Gastrocnemius medialis (tissue), 4 donors: ENCODE measurements at regions not wholly inside any gene's neighbourhood (a gene's known extent, or its start where the extent isn't known, plus 50 kb on each side); places are given as distances from the start of the nearest gene placed in this dataset.

Experiments
- ATAC-seq, 2 donors: fragments of 150-250 bp; one replicate each; pipeline ENCODE4 v1.9.1; 2016
- DNase-seq, 2 donors: peaks; one replicate each; pipeline ENCODE4 v3.0.0-alpha.2; 2019
- H3K27ac ChIP-seq, 4 donors: fragments of 200-600 bp; sonication (generic); 1 replicate in 1 of 4; 2 replicates in 3 of 4; pipeline ENCODE4 v1.5.1; 2016 to 2018; ENCODE audit warnings: mild to moderate bottlenecking in 2 of 4, moderate library complexity in 1 of 4
- H3K27me3 ChIP-seq, 3 donors: fragments of 200-600 bp; sonication (generic) in 2 of 3; 1 replicate in 1 of 3; 2 replicates in 2 of 3; pipeline versions ENCODE4 v1.5.1 to v1.6.0; 2016 to 2019; ENCODE audit warnings: mild to moderate bottlenecking in 1 of 3, moderate library complexity in 1 of 3
- H3K36me3 ChIP-seq, 2 donors: fragments of 200-600 bp; sonication (generic) in 1 of 2; one replicate each; pipeline ENCODE4 v1.5.1; 2017 to 2018
- H3K4me1 ChIP-seq, 2 donors: fragments of 200-600 bp; sonication (generic) in 1 of 2; one replicate each; pipeline ENCODE4 v1.5.1; 2016 to 2017; ENCODE audit warnings: mild to moderate bottlenecking in 2 of 2
- H3K4me3 ChIP-seq, 4 donors: fragments of 200-600 bp; sonication (generic) in 3 of 4; 1 replicate in 1 of 4; 2 replicates in 3 of 4; pipeline ENCODE4 v1.5.1; 2016 to 2019; ENCODE audit warnings: mild to moderate bottlenecking in 2 of 4
- H3K9me3 ChIP-seq, 3 donors: fragments of 200-600 bp; sonication (generic) in 2 of 3; 1 replicate in 1 of 3; 2 replicates in 2 of 3; pipeline ENCODE4 v1.5.1; 2016 to 2019
- POLR2A ChIP-seq, 2 donors: fragments of 450-650 bp; IDR thresholded peaks; one replicate each; pipeline ENCODE4 v1.6.1; 2017; ENCODE audit warnings: antibody characterized with exemption in 2 of 2, mild to moderate bottlenecking in 2 of 2, moderate library complexity in 2 of 2
- in situ Hi-C, 4 donors: fragments of 200-750 bp; cut with MboI; loops; one replicate each; pipeline versions ENCODE4 v1.15.0 to v1.8.0; 2017; ENCODE audit warnings: low sequenced_read_pairs in 4 of 4
- intact Hi-C: fragments of 100-400 bp; cut with DNase I; formaldehyde crosslinking; loops from one replicate; pipeline ENCODE4 v1.15.1; 2023; ENCODE audit warnings: low total_unique reads
- TF ChIP-seq, protein P1 (sequence below), 5 experiments: fragments of 450-650 bp in 3 of 5; fragments of 200-600 bp in 2 of 5; sonication (generic) in 2 of 5; IDR thresholded peaks in 4 of 5; conservative IDR thresholded peaks in 1 of 5; 1 replicate in 4 of 5; 2 replicates in 1 of 5; pipeline ENCODE4 v1.5.1; 2016 to 2019; ENCODE audit warnings: antibody characterized with exemption in 5 of 5, mild to moderate bottlenecking in 3 of 5, moderate library complexity in 3 of 5

DNA sequence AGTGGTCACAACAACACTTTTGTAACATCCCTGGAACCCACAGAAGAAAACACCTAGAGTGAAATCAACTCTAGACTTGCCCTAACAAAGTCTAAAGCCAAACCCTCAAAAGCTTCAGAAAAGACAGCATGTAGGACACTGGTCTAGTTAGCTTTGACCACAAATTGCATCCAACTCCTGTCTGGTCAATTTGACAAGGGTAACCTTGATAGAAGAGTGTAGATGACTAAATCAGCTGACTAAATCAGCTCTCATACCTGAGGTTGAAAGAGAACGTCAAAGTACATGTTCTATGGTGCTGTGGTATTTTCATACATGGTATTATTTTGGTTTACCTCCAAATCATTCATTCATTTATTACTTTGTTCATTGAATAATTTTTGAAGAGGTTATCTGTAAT lies 272.8 kb downstream of the KLF5 start:
- TF ChIP-seq, protein P1, sequence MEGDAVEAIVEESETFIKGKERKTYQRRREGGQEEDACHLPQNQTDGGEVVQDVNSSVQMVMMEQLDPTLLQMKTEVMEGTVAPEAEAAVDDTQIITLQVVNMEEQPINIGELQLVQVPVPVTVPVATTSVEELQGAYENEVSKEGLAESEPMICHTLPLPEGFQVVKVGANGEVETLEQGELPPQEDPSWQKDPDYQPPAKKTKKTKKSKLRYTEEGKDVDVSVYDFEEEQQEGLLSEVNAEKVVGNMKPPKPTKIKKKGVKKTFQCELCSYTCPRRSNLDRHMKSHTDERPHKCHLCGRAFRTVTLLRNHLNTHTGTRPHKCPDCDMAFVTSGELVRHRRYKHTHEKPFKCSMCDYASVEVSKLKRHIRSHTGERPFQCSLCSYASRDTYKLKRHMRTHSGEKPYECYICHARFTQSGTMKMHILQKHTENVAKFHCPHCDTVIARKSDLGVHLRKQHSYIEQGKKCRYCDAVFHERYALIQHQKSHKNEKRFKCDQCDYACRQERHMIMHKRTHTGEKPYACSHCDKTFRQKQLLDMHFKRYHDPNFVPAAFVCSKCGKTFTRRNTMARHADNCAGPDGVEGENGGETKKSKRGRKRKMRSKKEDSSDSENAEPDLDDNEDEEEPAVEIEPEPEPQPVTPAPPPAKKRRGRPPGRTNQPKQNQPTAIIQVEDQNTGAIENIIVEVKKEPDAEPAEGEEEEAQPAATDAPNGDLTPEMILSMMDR (IDR thresholded peaks at IDR 0.05 in 4 of 5, conservative IDR thresholded peaks at IDR 0.05 in 1 of 5), result no peak
- no peak for TF ChIP-seq POLR2A (IDR thresholded peaks at IDR 0.05)
- Histone ChIP-seq H3K27ac (no peak overlapping the region), H3K9me3 (no peaks in the 10 kb centered on the region), H3K36me3 (no peaks in the 10 kb centered on the region), H3K4me1 (no peaks in the 10 kb centered on the region), H3K27me3 (no peaks in the 10 kb centered on the region), H3K4me3 (no peak overlapping the region)
- in situ Hi-C loops, result no loop called here
- ATAC-seq (no peak), DNase-seq (no peak)
- intact Hi-C loops, result no loop called here

DNA sequence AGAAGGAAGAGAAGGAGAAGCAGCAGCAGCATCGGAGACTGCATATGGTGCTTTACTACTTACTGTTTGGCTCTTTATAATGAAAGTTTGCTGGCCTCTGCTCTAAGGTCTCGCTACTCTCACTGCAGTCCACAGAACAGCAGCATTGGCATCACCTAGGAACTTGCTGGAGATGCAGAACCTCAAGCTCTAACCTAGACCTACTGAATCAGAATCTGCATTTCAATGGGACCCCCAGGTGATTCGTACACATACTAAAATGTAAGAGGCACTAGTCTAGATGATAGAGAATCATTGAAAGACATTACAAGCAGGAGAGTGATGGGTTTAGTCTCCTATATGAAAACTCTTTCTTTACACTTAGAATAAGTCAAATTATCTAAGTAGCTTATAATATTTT lies 270.6 kb downstream of the KLF5 start:
- ATAC-seq, result no peak
- in situ Hi-C loops, result no loop called here
- H3K36me3 ChIP-seq, result no peaks in the 10 kb centered on the region
- no peaks in the 10 kb centered on the region for H3K4me1 ChIP-seq
- intact Hi-C loops, result no loop called here
- no peaks in the 10 kb centered on the region for H3K27me3 ChIP-seq
- no peak overlapping the region for H3K27ac ChIP-seq
- H3K4me3 ChIP-seq, result no peak overlapping the region
- H3K9me3 ChIP-seq, result no peaks in the 10 kb centered on the region
- no peak for DNase-seq
- TF ChIP-seq, protein P1 (IDR thresholded peaks at IDR 0.05 in 4 of 5, conservative IDR thresholded peaks at IDR 0.05 in 1 of 5), result no peak
- no peak for TF ChIP-seq POLR2A (IDR thresholded peaks at IDR 0.05)

DNA sequence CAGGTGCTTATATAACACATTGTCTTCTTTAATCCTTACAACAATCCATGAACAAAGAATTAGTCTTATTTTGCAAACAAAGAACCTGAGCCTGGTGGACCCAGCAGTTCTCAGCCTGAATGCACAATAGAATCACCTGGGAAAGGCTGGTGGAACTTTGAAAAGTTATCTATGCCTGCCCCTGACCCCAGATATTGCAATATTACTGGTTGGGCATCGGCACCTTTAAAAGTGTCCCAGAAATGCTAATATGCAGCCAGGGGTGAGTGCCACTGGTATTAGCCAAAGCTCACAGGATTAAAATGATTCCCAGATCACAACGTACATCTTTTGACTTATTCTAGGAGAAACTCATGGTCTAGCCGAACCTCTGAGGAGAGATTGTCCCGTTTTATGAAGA lies 268.8 kb downstream of the KLF5 start:
- TF ChIP-seq POLR2A (IDR thresholded peaks at IDR 0.05), result no peak
- TF ChIP-seq, protein P1 (IDR thresholded peaks at IDR 0.05 in 4 of 5, conservative IDR thresholded peaks at IDR 0.05 in 1 of 5), result no peak
- H3K27me3 ChIP-seq, result no peaks in the 10 kb centered on the region
- in situ Hi-C loops, result no loop called here

DNA sequence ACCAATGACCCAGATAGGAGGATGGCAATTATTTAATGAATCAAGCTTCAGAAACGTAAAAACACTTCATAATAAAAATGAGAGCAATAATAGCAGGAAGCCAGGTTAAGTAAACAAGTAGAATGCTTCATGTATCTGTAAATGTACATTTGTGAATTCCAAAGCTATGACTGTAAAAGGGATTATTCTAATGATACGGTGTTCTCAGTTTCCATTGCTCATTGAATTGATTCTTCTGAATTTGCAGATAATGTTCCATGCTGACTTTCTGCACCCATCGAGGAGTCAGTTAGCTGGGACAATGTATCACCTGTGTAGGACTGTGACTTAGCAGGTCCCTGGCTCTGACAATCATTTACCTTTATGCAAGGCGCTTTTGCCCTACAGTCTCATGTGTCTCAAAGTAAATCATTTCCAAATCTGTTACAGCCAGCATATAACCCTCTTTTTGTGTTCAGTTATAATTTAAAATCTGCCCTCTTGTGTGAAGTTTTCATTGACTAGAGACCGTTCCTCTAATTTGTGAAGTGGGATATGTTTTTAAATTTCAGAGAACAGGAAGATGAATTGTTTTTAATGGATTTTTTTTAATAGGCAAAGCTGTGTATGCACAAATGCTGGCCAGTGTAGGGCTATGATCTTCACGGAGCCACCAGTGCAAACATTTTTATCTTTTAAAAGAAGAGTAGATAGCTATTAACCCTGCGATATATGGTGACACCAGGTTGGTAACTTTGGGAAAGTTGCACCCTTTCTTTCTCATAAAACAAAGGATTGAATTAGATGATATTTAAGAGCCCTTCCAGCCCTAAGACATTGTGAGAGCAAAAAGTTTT lies 267.1 kb downstream of the KLF5 start:
- intact Hi-C loops (no loop called here), in situ Hi-C loops (no loop called here)
- H3K9me3 ChIP-seq, result no peaks in the 10 kb centered on the region
- no peaks in the 10 kb centered on the region for H3K27me3 ChIP-seq
- no peaks in the 10 kb centered on the region for H3K36me3 ChIP-seq
- DNase-seq (no peak), ATAC-seq (no peak)
- TF ChIP-seq, protein P1 (IDR thresholded peaks at IDR 0.05 in 4 of 5, conservative IDR thresholded peaks at IDR 0.05 in 1 of 5), result no peak
- TF ChIP-seq POLR2A (IDR thresholded peaks at IDR 0.05), result no peak
- no peaks in the 10 kb centered on the region for H3K4me1 ChIP-seq
- no peak overlapping the region for H3K27ac ChIP-seq
- no peak overlapping the region for H3K4me3 ChIP-seq

More for the DNA sequence above, 268.8 kb downstream of the KLF5 start:
- H3K4me1 ChIP-seq, result no peaks in the 10 kb centered on the region
- no peak overlapping the region for H3K4me3 ChIP-seq
- ATAC-seq (no peak), DNase-seq (no peak)
- no peaks in the 10 kb centered on the region for H3K36me3 ChIP-seq
- no peak overlapping the region for H3K27ac ChIP-seq
- intact Hi-C loops, result no loop called here
- no peaks in the 10 kb centered on the region for H3K9me3 ChIP-seq
